BLaER1 (cell line): ENCODE measurements at regions not wholly inside any gene's neighbourhood (a gene's known extent, or its start where the extent isn't known, plus 50 kb on each side); places are given as distances from the start of the nearest gene placed in this dataset.
A peak's percentile ranks its signal among the peaks of the same experiment; 100 is the strongest.
"Not testable (repeated sequence)": the region's sequence is repeated elsewhere in the genome, so short reads cannot be mapped to it uniquely, and the experiment has no call there.

ENCODE experiments used
- H3K27ac ChIP-seq: shearing (Covaris generic); formaldehyde crosslinking; 2 replicates; pipeline ENCODE4 v1.8.1; 2022
- H3K27me3 ChIP-seq: shearing (Covaris generic); formaldehyde crosslinking; 2 replicates; pipeline ENCODE4 v1.8.1; 2022
- H3K36me3 ChIP-seq: shearing (Covaris generic); formaldehyde crosslinking; 2 replicates; pipeline ENCODE4 v1.8.1; 2022
- H3K4me1 ChIP-seq: shearing (Covaris generic); formaldehyde crosslinking; 2 replicates; pipeline ENCODE4 v1.8.1; 2022
- H3K4me2 ChIP-seq: shearing (Covaris generic); formaldehyde crosslinking; 2 replicates; pipeline ENCODE4 v1.8.1; 2022
- H3K4me3 ChIP-seq: shearing (Covaris generic); formaldehyde crosslinking; 2 replicates; pipeline ENCODE4 v1.8.1; 2022
- H3K9ac ChIP-seq: shearing (Covaris generic); formaldehyde crosslinking; 2 replicates; pipeline ENCODE4 v1.8.1; 2022
- H3K9me3 ChIP-seq: shearing (Covaris generic); formaldehyde crosslinking; 2 replicates; pipeline ENCODE4 v1.8.1; 2022
- H4K20me1 ChIP-seq: shearing (Covaris generic); formaldehyde crosslinking; 2 replicates; pipeline ENCODE4 v1.8.1; 2022
- Cebpa-rat ChIP-seq: shearing (Covaris generic); IDR thresholded peaks from 2 replicates; pipeline ENCODE4 v1.8.1; 2022

- no peak overlapping the region for H3K4me3 ChIP-seq
- peaks cover 18% of the 10 kb centered on the region for H3K4me1 ChIP-seq
- H3K9me3 ChIP-seq, result no peaks in the 10 kb centered on the region
- no peaks in the 10 kb centered on the region for H3K36me3 ChIP-seq
- H3K9ac ChIP-seq, result no peak overlapping the region
- H3K27ac ChIP-seq, result peak overlapping the region; percentile 59
- no peaks in the 10 kb centered on the region for H3K27me3 ChIP-seq
- H4K20me1 ChIP-seq, result no peaks in the 10 kb centered on the region
- peak overlapping the region; percentile 80 for H3K4me2 ChIP-seq
- no peak for TF ChIP-seq Cebpa-rat
Observed at GRCh38 chr15:31499236-31499952, 172.8 kb downstream of the KLF13 start.

GRCh38 chr15:31499953-31500765 is 173.5 kb downstream of the KLF13 start:
- Histone ChIP-seq H3K4me1 (peaks cover 18% of the 10 kb centered on the region), H3K4me2 (peak overlapping the region; percentile 80), H3K9ac (peak overlapping the region; percentile 36; the same call in 1 of the 2 replicates), H3K27me3 (no peaks in the 10 kb centered on the region), H3K9me3 (no peaks in the 10 kb centered on the region), H3K36me3 (no peaks in the 10 kb centered on the region), H3K27ac (peak overlapping the region; percentile 59), H4K20me1 (no peaks in the 10 kb centered on the region), H3K4me3 (no peak overlapping the region; the same call in 1 of the 2 replicates)
- no peak for TF ChIP-seq Cebpa-rat

- Histone ChIP-seq H4K20me1 (no peaks in the 10 kb centered on the region), H3K27ac (peak overlapping the region; percentile 59), H3K27me3 (no peaks in the 10 kb centered on the region), H3K9ac (peak overlapping the region; percentile 36; the same call in 1 of the 2 replicates), H3K4me2 (peak overlapping the region; percentile 80), H3K9me3 (no peaks in the 10 kb centered on the region), H3K4me1 (peaks cover 18% of the 10 kb centered on the region), H3K36me3 (no peaks in the 10 kb centered on the region), H3K4me3 (no peak overlapping the region; the same call in 1 of the 2 replicates)
- no peak for TF ChIP-seq Cebpa-rat
Observed at GRCh38 chr15:31500766-31501449, 174.3 kb downstream of the KLF13 start.

GRCh38 chr15:31501536-31502157 is 175.0 kb downstream of the KLF13 start:
- Histone ChIP-seq H3K4me3 (no peak overlapping the region), H3K27me3 (no peaks in the 10 kb centered on the region), H3K9ac (no peak overlapping the region), H3K36me3 (no peaks in the 10 kb centered on the region), H3K4me1 (peaks cover 18% of the 10 kb centered on the region), H4K20me1 (no peaks in the 10 kb centered on the region), H3K4me2 (no peak overlapping the region), H3K9me3 (no peaks in the 10 kb centered on the region), H3K27ac (no peak overlapping the region)
- TF ChIP-seq Cebpa-rat, result no peak

- Histone ChIP-seq H3K36me3 (no peaks in the 10 kb centered on the region), H3K4me3 (no peak overlapping the region), H4K20me1 (no peaks in the 10 kb centered on the region), H3K9ac (no peak overlapping the region), H3K27me3 (no peaks in the 10 kb centered on the region), H3K4me1 (peaks cover 18% of the 10 kb centered on the region), H3K9me3 (no peaks in the 10 kb centered on the region), H3K4me2 (no peak overlapping the region), H3K27ac (no peak overlapping the region)
- TF ChIP-seq Cebpa-rat, result no peak
Observed at GRCh38 chr15:31502541-31503229, 176.1 kb downstream of the KLF13 start.

- H3K27ac ChIP-seq, result no peak overlapping the region
- peaks cover 18% of the 10 kb centered on the region for H3K4me1 ChIP-seq
- H4K20me1 ChIP-seq, result no peaks in the 10 kb centered on the region
- no peak overlapping the region for H3K9ac ChIP-seq
- no peaks in the 10 kb centered on the region for H3K27me3 ChIP-seq
- H3K36me3 ChIP-seq, result no peaks in the 10 kb centered on the region
- no peak overlapping the region for H3K4me3 ChIP-seq
- no peaks in the 10 kb centered on the region for H3K9me3 ChIP-seq
- H3K4me2 ChIP-seq, result no peak overlapping the region
- TF ChIP-seq Cebpa-rat, result no peak
Observed at GRCh38 chr15:31503256-31503655, 176.6 kb downstream of the KLF13 start.

- Histone ChIP-seq H3K27ac (no peak overlapping the region), H3K4me3 (no peak overlapping the region), H4K20me1 (no peaks in the 10 kb centered on the region), H3K36me3 (no peaks in the 10 kb centered on the region), H3K9me3 (no peaks in the 10 kb centered on the region), H3K9ac (no peak overlapping the region), H3K27me3 (no peaks in the 10 kb centered on the region), H3K4me2 (no peak overlapping the region), H3K4me1 (peaks cover 18% of the 10 kb centered on the region)
- TF ChIP-seq Cebpa-rat, result no peak
Observed at GRCh38 chr15:31503758-31504461, 177.3 kb downstream of the KLF13 start.

- no peaks in the 10 kb centered on the region for H3K27me3 ChIP-seq
- H3K9ac ChIP-seq, result no peak overlapping the region
- H3K36me3 ChIP-seq, result no peaks in the 10 kb centered on the region
- no peak for TF ChIP-seq Cebpa-rat
- H3K4me2 ChIP-seq, result no peak overlapping the region
- no peaks in the 10 kb centered on the region for H3K9me3 ChIP-seq
- no peak overlapping the region for H3K4me3 ChIP-seq
- peaks cover 17% of the 10 kb centered on the region for H3K4me1 ChIP-seq
- no peak overlapping the region for H3K27ac ChIP-seq
- H4K20me1 ChIP-seq, result no peaks in the 10 kb centered on the region
Observed at GRCh38 chr15:31504462-31504839, 177.8 kb downstream of the KLF13 start.

GRCh38 chr15:31507573-31507972 is 180.9 kb downstream of the KLF13 start:
- H3K9me3 ChIP-seq, H3K9ac ChIP-seq, H3K4me1 ChIP-seq, H3K27me3 ChIP-seq, H3K36me3 ChIP-seq, H4K20me1 ChIP-seq, H3K4me3 ChIP-seq, H3K27ac ChIP-seq, H3K4me2 ChIP-seq: not testable (repeated sequence)
